Caco-2 (cell line): ENCODE measurements at regions not wholly inside any gene's neighbourhood (a gene's known extent, or its start where the extent isn't known, plus 50 kb on each side); places are given as distances from the start of the nearest gene placed in this dataset.
A peak's percentile ranks its signal among the peaks of the same experiment; 100 is the strongest.

Source experiments
- BruUV-seq: library from RNA; stranded (reverse); fragments of 400-500 nt; replicated peaks from 2 replicates; lab custom pipeline; 2021; lab: Mats Ljungman, UMichigan
- CTCF ChIA-PET: fragments of 300-600 bp; sonication (Branson Sonifier 250); formaldehyde crosslinking; loops from one replicate; lab custom pipeline; 2022; ENCODE audit warnings: antibody characterized with exemption; lab: Charles Lee
- POLR2A ChIA-PET: fragments of 300-600 bp; sonication (Branson Sonifier 250); formaldehyde crosslinking; loops from one replicate; lab custom pipeline; 2022; ENCODE audit warnings: antibody characterized with exemption; lab: Charles Lee
- DNase-seq, 2 experiments: peaks; one replicate each; pipeline versions ENCODE4 v3.0.0 to v3.0.0-alpha.2; 2020 to 2022
- H3K27me3 ChIP-seq: replicated peaks from 2 replicates; pipeline ENCODE4 v1.6.0; 2011; ENCODE audit warnings: low read length; ENCODE audit not compliant: control insufficient read depth, insufficient read depth
- H3K36me3 ChIP-seq: 2 replicates; pipeline ENCODE4 v1.5.1; 2011; ENCODE audit warnings: low read length; ENCODE audit not compliant: control insufficient read depth, insufficient read depth
- H3K4me1 ChIP-seq: fragments of 250-450 bp; sonication (Bioruptor Pico); 2 replicates; pipeline ENCODE4 v1.5.1; 2020; ENCODE audit warnings: mild to moderate bottlenecking
- H3K4me3 ChIP-seq: 2 replicates; pipeline ENCODE4 v1.5.1; 2011; ENCODE audit warnings: low read depth, mild to moderate bottlenecking, control low read depth, low read length
- H3K9me3 ChIP-seq: fragments of 250-450 bp; sonication (Bioruptor Pico); 2 replicates; pipeline ENCODE4 v1.5.1; 2020; ENCODE audit warnings: mild to moderate bottlenecking, moderate library complexity
- H3K27ac Mint-ChIP-seq: one replicate; pipeline ENCODE4 v1.8.0; 2022; ENCODE audit warnings: mixed read lengths; ENCODE audit not compliant: unreplicated experiment
- H3K27me3 Mint-ChIP-seq: one replicate; pipeline ENCODE4 v1.8.0; 2022; ENCODE audit warnings: mixed read lengths; ENCODE audit not compliant: insufficient read depth, unreplicated experiment
- H3K36me3 Mint-ChIP-seq: one replicate; pipeline ENCODE4 v1.8.0; 2022; ENCODE audit warnings: mild to moderate bottlenecking, mixed read lengths; ENCODE audit not compliant: insufficient read depth, unreplicated experiment
- H3K4me1 Mint-ChIP-seq: one replicate; pipeline ENCODE4 v1.8.0; 2022; ENCODE audit warnings: low read depth, mixed read lengths; ENCODE audit not compliant: unreplicated experiment
- H3K4me3 Mint-ChIP-seq: one replicate; pipeline ENCODE4 v1.8.0; 2022; ENCODE audit warnings: mild to moderate bottlenecking, moderate library complexity, mixed read lengths; ENCODE audit not compliant: unreplicated experiment
- H3K9me3 Mint-ChIP-seq: one replicate; pipeline ENCODE4 v1.8.0; 2022; ENCODE audit warnings: mixed read lengths; ENCODE audit not compliant: unreplicated experiment
- intact Hi-C: fragments of 100-400 bp; cut with micrococcal nuclease; formaldehyde crosslinking; loops from one replicate; pipeline ENCODE4 v1.10.0; 2022; ENCODE audit not compliant: unreplicated experiment
- TF ChIP-seq, protein P1 (sequence below), 2 experiments: fragments of 200-600 bp in 1 of 2; IDR thresholded peaks; 1 replicate in 1 of 2; 2 replicates in 1 of 2; pipeline versions ENCODE4 v1.5.1 to v1.8.0; 2011 to 2022; ENCODE audit warnings: antibody characterized with exemption in 1 of 2, control low read depth in 1 of 2, inconsistent platforms in 1 of 2, low read depth in 1 of 2, low read length in 1 of 2, mild to moderate bottlenecking in 1 of 2, moderate library complexity in 1 of 2; ENCODE audit not compliant: insufficient read depth in 1 of 2, severe bottlenecking in 1 of 2, unreplicated experiment in 1 of 2

DNA sequence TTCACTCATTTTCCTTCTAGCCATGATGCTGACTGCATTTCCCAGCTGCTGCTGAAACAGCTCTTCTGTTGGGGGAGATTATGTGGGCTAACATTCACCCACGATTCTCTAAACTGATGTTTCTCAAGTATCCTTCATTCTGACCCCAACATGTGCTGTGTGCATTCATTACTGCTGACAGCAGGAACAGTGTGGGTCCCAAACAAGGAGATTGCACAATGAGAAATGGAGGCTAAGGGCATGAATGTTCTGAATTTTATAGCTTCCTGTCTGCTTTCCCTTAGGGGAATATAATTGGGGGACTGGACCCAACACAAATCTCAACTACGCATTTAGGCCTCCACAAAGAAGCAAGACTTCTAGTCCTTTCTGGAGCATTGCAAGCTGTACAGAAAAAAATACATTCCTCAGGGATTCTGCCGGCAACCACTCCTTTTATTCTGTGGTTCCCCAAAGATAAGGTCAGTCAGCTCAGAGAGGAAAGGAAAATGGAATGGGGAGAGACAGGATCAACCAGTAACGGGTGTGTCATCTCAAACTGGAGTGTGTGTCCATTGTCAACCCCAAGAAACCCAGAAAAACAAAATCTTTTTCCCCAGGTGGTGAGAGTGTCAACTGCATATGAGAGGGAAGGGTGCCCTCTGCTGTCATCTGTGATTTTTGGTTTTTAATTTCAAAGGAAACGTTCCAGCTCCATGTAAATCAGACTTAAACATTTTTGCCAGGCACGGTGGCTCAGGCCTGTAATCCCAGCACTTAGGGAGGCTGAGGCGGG lies 81.5 kb upstream of the EGFL6 start:
- Mint-ChIP-seq H3K9me3 (no peaks in the 10 kb centered on the region), H3K27me3 (no peaks in the 10 kb centered on the region), H3K27ac (peak overlapping the region; percentile 90), H3K36me3 (peaks cover 10% of the 10 kb centered on the region), H3K4me3 (peak overlapping the region; percentile 14), H3K4me1 (peaks cover 6% of the 10 kb centered on the region)
- CTCF ChIA-PET, result interaction anchor here (0.9 to 1.8 kb wide), 8 partner anchors 19 to 673 kb away, joined by 3 to 30 read pairs (median 3); no protein-coding TSS in a partner anchor
- H3K9me3 ChIP-seq, result no peaks in the 10 kb centered on the region
- no peak overlapping the region for H3K4me3 ChIP-seq
- BruUV-seq, result no TSS peak
- DNase-seq, result peak; percentile 68 to 75
- intact Hi-C loops, result loop anchor here (1.0 to 10.0 kb wide), 7 partner anchors 90 to 541 kb away; no protein-coding TSS in a partner anchor
- TF ChIP-seq, protein P1, sequence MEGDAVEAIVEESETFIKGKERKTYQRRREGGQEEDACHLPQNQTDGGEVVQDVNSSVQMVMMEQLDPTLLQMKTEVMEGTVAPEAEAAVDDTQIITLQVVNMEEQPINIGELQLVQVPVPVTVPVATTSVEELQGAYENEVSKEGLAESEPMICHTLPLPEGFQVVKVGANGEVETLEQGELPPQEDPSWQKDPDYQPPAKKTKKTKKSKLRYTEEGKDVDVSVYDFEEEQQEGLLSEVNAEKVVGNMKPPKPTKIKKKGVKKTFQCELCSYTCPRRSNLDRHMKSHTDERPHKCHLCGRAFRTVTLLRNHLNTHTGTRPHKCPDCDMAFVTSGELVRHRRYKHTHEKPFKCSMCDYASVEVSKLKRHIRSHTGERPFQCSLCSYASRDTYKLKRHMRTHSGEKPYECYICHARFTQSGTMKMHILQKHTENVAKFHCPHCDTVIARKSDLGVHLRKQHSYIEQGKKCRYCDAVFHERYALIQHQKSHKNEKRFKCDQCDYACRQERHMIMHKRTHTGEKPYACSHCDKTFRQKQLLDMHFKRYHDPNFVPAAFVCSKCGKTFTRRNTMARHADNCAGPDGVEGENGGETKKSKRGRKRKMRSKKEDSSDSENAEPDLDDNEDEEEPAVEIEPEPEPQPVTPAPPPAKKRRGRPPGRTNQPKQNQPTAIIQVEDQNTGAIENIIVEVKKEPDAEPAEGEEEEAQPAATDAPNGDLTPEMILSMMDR (IDR thresholded peaks at IDR 0.05; ENCODE audit: insufficient read depth in 1 of 2, low read depth in 1 of 2, low read length in 1 of 2, severe bottlenecking in 1 of 2, unreplicated experiment in 1 of 2), result peak; percentile 40 to 53
- no peaks in the 10 kb centered on the region for H3K36me3 ChIP-seq
- H3K4me1 ChIP-seq, result peaks cover 25% of the 10 kb centered on the region
- POLR2A ChIA-PET, result interaction anchor here (0.8 kb wide), 1 partner anchor 512 kb away, joined by 8 read pairs; no protein-coding TSS in a partner anchor
- no peaks in the 10 kb centered on the region for H3K27me3 ChIP-seq

DNA sequence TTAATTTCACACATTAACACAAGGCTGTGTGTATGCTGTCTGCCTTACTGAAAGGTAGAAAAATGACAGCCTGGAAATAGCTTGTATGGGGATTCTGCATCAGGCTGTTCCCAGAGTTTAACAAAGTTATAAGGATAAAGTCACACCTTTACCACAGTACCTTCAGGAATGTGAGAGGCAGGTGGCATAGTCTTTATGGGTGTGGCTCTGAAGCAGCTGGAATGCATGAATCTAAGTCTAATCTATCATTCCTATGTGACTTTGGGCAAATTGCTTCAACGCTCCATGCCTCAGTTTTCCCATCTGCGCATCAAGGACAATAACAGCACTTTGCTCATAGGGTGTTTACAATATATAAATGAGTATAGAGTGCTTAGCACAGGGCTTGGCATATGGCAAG lies 84.2 kb upstream of the EGFL6 start:
- no peak for DNase-seq
- H3K9me3 Mint-ChIP-seq, result no peaks in the 10 kb centered on the region
- H3K27ac Mint-ChIP-seq, result peak overlapping the region; percentile 72
- ChIA-PET POLR2A (no interaction called here), CTCF (no interaction called here)
- H3K27me3 ChIP-seq, result no peaks in the 10 kb centered on the region
- no peak overlapping the region for H3K4me3 Mint-ChIP-seq
- peaks cover 6% of the 10 kb centered on the region for H3K4me1 Mint-ChIP-seq
- H3K36me3 Mint-ChIP-seq, result peaks cover 10% of the 10 kb centered on the region
- intact Hi-C loops, result loop anchor here (5.0 to 10.0 kb wide), 3 partner anchors 150 to 363 kb away; no protein-coding TSS in a partner anchor
- BruUV-seq, result no TSS peak
- no peaks in the 10 kb centered on the region for H3K27me3 Mint-ChIP-seq
- H3K9me3 ChIP-seq, result no peaks in the 10 kb centered on the region
- H3K36me3 ChIP-seq, result no peaks in the 10 kb centered on the region
- TF ChIP-seq, protein P1 (IDR thresholded peaks at IDR 0.05; ENCODE audit: insufficient read depth in 1 of 2, low read depth in 1 of 2, low read length in 1 of 2, severe bottlenecking in 1 of 2, unreplicated experiment in 1 of 2), result no peak
- H3K4me3 ChIP-seq, result no peak overlapping the region
- peaks cover 25% of the 10 kb centered on the region for H3K4me1 ChIP-seq

DNA sequence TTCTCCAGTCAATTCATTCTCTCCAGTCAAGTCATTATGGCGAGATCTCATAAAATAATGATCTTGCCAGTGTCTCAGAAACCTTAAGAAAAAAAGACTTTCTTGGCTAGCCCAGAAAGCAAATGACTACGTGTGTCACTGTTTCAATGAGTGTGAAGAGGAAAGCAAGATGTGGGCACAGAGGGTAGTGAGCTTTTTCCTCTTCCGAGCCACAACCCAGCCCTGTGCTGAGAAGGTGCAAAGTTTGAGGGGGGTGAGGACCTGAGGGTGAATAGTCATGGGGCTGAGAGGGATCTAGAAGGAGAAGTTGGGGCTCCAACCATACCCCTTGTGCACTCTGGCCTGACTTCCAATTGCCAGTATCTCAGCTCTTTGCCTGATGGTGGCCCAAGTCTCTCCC lies 85.6 kb upstream of the EGFL6 start:
- H3K27ac Mint-ChIP-seq, result no peak overlapping the region
- no peaks in the 10 kb centered on the region for H3K27me3 Mint-ChIP-seq
- H3K36me3 Mint-ChIP-seq, result peaks cover 10% of the 10 kb centered on the region
- no TSS peak for BruUV-seq
- DNase-seq, result no peak
- Histone ChIP-seq H3K36me3 (no peaks in the 10 kb centered on the region), H3K27me3 (no peaks in the 10 kb centered on the region), H3K4me3 (no peak overlapping the region), H3K9me3 (no peaks in the 10 kb centered on the region), H3K4me1 (peaks cover 25% of the 10 kb centered on the region)
- ChIA-PET POLR2A (no interaction called here), CTCF (no interaction called here)
- intact Hi-C loops, result loop anchor here (10.0 kb wide), 1 partner anchor 149 kb away; no protein-coding TSS in a partner anchor
- no peak overlapping the region for H3K4me3 Mint-ChIP-seq
- H3K9me3 Mint-ChIP-seq, result no peaks in the 10 kb centered on the region
- H3K4me1 Mint-ChIP-seq, result peaks cover 6% of the 10 kb centered on the region
- TF ChIP-seq, protein P1 (IDR thresholded peaks at IDR 0.05; ENCODE audit: insufficient read depth in 1 of 2, low read depth in 1 of 2, low read length in 1 of 2, severe bottlenecking in 1 of 2, unreplicated experiment in 1 of 2), result no peak
